ENCODE measurements at regions not wholly inside any gene's neighbourhood (a gene's known extent, or its start where the extent isn't known, plus 50 kb on each side); places are given as distances from the start of the nearest gene placed in this dataset.

- TF ChIP-seq POLR2A (IDR thresholded peaks at IDR 0.05): no peak
- TF ChIP-seq EP300 (IDR thresholded peaks at IDR 0.05): no peak
- no peak for TF ChIP-seq CTCF (IDR thresholded peaks at IDR 0.05)
- no peak for TF ChIP-seq POLR2AphosphoS5 (IDR thresholded peaks at IDR 0.05)
Measured at GRCh38 chr4:153113838-153114105, 90.5 kb upstream of the TRIM2 start.
